ENCODE measurements at regions not wholly inside any gene's neighbourhood (a gene's known extent, or its start where the extent isn't known, plus 50 kb on each side); places are given as distances from the start of the nearest gene placed in this dataset.

- no peak for DNase-seq (ENCODE audit: low read depth)
Observed at GRCh38 chr1:187236199-187236598, 407.4 kb downstream of the PLA2G4A start.

- no peak for DNase-seq (ENCODE audit: low read depth)
Observed at GRCh38 chr1:187236676-187237075, 407.9 kb downstream of the PLA2G4A start.

- no peak for DNase-seq (ENCODE audit: low read depth)
Observed at GRCh38 chr1:187237542-187237941, 408.8 kb downstream of the PLA2G4A start.

- no peak for DNase-seq (ENCODE audit: low read depth)
Observed at GRCh38 chr1:187241971-187242370, 413.2 kb downstream of the PLA2G4A start.

- DNase-seq (ENCODE audit: low read depth), result no peak
Observed at GRCh38 chr1:187244623-187245022, 415.9 kb downstream of the PLA2G4A start.

GRCh38 chr1:187245201-187245600 is 416.5 kb downstream of the PLA2G4A start:
- no peak for DNase-seq (ENCODE audit: low read depth)

GRCh38 chr1:187249196-187249595 is 420.4 kb downstream of the PLA2G4A start:
- no peak for DNase-seq (ENCODE audit: low read depth)

GRCh38 chr1:187252923-187253322 is 424.2 kb downstream of the PLA2G4A start:
- no peak for DNase-seq (ENCODE audit: low read depth)

- DNase-seq (ENCODE audit: low read depth), result no peak
Observed at GRCh38 chr1:187257476-187257875, 428.7 kb downstream of the PLA2G4A start.

GRCh38 chr1:187261637-187262036 is 432.9 kb downstream of the PLA2G4A start:
- DNase-seq (ENCODE audit: low read depth), result no peak

- no peak for DNase-seq (ENCODE audit: low read depth)
Observed at GRCh38 chr1:187262731-187263130, 434.0 kb downstream of the PLA2G4A start.

- peak; percentile 73 for DNase-seq (ENCODE audit: low read depth)
Observed at GRCh38 chr1:187264995-187265602, 436.4 kb downstream of the PLA2G4A start.

- no peak for DNase-seq (ENCODE audit: low read depth)
Observed at GRCh38 chr1:187266051-187266450, 437.3 kb downstream of the PLA2G4A start.

- DNase-seq (ENCODE audit: low read depth), result no peak
Observed at GRCh38 chr1:187267827-187268226, 439.1 kb downstream of the PLA2G4A start.

- no peak for DNase-seq (ENCODE audit: low read depth)
Observed at GRCh38 chr1:187270256-187270655, 441.5 kb downstream of the PLA2G4A start.

- no peak for DNase-seq (ENCODE audit: low read depth)
Observed at GRCh38 chr1:187275346-187275745, 446.6 kb downstream of the PLA2G4A start.

GRCh38 chr1:187275985-187276575 is 447.3 kb downstream of the PLA2G4A start:
- DNase-seq (ENCODE audit: low read depth), result no peak

GRCh38 chr1:187276677-187277076 is 447.9 kb downstream of the PLA2G4A start:
- DNase-seq (ENCODE audit: low read depth), result no peak

GRCh38 chr1:187280031-187280430 is 451.3 kb downstream of the PLA2G4A start:
- no peak for DNase-seq (ENCODE audit: low read depth)

- no peak for DNase-seq (ENCODE audit: low read depth)
Observed at GRCh38 chr1:187281085-187281484, 452.3 kb downstream of the PLA2G4A start.

- no peak for DNase-seq (ENCODE audit: low read depth)
Observed at GRCh38 chr1:187283984-187284383, 455.2 kb downstream of the PLA2G4A start.

- peak; percentile 47 for DNase-seq (ENCODE audit: low read depth)
Observed at GRCh38 chr1:187294421-187295201, 465.9 kb downstream of the PLA2G4A start.

GRCh38 chr1:187300081-187300480 is 471.3 kb downstream of the PLA2G4A start:
- DNase-seq (ENCODE audit: low read depth), result no peak

Measured in HT1080 (cell line).